GM18867 (cell line): ENCODE measurements at regions not wholly inside any gene's neighbourhood (a gene's known extent, or its start where the extent isn't known, plus 50 kb on each side); places are given as distances from the start of the nearest gene placed in this dataset.
A peak's percentile ranks its signal among the peaks of the same experiment; 100 is the strongest.

ENCODE experiments used
- ATAC-seq: cut with Tn5 transposase; IDR thresholded peaks from one replicate; pipeline ENCODE4 v1.9.1; 2021; ENCODE audit warnings: mild to moderate bottlenecking, moderate library complexity; ENCODE audit not compliant: unreplicated experiment

DNA sequence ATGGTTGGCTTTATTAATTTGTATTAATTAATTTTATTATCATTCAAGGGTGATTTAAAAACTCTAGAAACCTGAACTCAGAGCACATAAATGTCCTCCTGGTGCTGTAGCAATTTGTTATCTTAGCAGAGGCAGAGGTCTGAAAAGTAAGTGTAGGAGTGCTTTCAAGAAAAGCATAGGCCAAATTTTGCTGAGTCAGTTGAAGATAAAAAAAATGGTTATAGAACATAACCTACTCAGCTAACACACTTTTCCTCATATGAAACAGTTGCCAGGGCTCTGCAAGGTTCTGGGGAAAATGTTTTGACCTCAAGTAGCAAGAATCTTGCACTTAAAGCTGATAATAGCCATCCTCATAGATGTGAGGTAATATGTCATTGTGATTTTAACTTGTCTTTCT lies 53.5 kb upstream of the CHODL start:
- ATAC-seq, result no peak

DNA sequence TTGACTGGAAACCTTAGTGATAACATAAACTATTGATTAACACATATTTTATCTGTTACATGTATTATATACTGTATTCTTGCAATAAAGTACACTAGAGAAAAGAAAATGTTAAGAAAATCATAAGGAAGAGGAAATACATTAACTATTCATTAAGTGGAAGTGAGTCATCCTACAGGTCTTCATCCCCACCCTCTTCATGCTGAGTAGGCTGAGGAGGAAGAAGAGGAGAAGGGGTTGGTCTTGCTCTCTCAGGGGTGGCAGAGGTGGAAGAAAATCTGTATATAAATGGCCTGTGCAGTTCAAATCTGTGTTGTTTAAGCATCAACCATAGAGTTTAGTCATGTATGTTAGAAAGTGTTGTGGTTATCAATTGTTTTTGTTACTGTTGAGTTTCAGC lies 66.1 kb upstream of the CHODL start:
- ATAC-seq, result no peak

- ATAC-seq, result no peak
Measured at GRCh38 chr21:18174370-18174769, 70.3 kb upstream of the CHODL start.

DNA sequence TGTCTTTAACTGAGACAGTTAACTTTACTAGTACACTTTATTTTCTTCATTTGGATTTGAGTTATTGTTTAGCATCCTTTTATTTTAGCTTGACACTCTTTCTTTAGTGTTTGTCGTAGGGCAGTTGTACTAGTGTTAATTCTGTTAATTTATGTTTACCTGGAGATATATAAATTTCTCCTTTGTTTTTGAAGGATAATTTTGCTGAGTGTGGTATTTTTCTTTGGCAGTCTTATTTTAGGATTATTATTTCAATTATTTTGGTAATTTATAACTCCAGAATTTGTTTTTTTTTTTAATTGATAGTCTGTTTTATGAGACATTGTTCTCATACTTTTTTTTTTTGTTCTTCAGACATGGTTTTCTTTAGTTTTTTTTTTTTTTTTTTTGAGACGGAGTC lies 73.8 kb upstream of the CHODL start:
- ATAC-seq, result no peak

DNA sequence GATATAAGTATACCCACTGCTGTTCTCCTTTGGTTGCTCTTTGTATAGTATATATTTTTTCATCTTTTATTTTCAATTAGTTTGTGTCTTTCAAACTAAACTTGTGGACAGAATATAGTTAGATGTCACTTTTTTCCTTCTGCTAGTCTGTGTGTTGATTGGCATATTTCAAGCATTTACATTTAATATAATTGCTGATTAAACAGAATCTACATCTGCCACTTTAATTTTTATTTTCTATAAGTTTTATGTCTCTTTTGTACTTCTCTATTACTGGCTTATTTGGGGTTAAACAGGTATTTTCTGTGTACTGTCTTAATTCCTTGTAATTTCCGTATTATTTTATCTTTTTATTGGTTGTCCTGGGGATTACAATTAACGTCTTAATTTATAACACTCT lies 74.4 kb upstream of the CHODL start:
- no peak for ATAC-seq

DNA sequence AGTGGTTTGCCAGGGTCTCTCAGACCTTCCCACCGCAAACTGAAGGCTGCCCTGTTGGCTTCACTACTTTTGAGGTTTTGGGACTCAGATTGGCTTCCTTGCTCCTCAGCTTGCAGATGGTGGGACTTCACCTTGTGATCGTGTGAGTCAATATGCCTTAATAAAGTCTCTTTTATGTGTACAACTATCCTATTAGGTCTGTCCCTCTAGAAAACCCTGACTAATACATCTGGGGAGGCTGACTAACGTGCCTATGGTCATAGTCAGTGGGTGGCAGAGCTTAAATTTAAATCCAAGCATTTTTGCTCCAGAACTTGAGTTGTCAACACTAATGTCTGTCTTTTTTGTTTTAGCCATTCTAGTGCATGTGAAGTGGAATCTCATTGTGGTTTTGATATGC lies 76.5 kb upstream of the CHODL start:
- no peak for ATAC-seq

DNA sequence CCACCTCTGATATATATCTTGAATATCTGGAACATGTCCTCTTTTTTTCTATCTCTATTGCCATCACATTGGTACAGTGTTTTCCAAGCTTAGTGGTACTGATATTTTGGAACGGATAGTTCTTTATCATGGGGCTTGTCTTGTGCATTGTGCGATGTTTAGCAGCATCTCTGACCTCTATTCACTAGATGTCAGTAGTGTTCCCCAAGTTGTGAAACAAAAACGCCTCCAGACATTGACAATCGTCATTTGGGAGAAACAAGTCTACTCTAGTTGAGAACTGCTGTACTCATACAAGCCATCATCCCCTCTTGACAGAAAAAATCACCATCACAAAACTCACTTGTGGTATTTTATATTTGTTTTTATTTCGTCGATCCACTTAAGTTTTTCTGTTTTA lies 79.7 kb upstream of the CHODL start:
- no peak for ATAC-seq

DNA sequence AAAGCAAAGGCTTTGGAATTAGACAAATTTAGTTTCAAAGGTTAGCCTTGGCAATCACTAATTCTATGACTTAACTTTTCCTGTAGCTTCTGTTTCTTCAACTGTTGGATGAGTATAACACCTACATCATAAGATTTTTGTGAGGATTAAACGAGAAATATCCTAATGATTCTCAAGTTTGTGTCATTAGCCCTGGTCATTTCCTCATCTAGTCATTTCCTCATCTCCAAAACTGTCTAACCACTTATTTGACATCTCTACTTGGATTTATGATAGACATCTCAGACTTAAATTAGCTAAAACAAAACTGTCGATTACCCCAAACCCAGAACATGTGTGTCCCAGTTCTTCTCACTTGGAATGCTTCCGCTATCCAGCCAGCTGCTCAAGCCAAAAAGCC lies 80.2 kb upstream of the CHODL start:
- ATAC-seq, result no peak

- no peak for ATAC-seq
Measured at GRCh38 chr21:18163956-18164355, 80.7 kb upstream of the CHODL start.

GRCh38 chr21:18161841-18162240 lies 82.8 kb upstream of the CHODL start:
- no peak for ATAC-seq

- ATAC-seq, result no peak
Measured at GRCh38 chr21:18157406-18157805, 87.2 kb upstream of the CHODL start.

- ATAC-seq, result peak; percentile 76
Measured at GRCh38 chr21:18155508-18156193, 89.0 kb upstream of the CHODL start.

- no peak for ATAC-seq
Measured at GRCh38 chr21:18153063-18153462, 91.6 kb upstream of the CHODL start.

GRCh38 chr21:18152371-18152770 lies 92.3 kb upstream of the CHODL start:
- no peak for ATAC-seq

DNA sequence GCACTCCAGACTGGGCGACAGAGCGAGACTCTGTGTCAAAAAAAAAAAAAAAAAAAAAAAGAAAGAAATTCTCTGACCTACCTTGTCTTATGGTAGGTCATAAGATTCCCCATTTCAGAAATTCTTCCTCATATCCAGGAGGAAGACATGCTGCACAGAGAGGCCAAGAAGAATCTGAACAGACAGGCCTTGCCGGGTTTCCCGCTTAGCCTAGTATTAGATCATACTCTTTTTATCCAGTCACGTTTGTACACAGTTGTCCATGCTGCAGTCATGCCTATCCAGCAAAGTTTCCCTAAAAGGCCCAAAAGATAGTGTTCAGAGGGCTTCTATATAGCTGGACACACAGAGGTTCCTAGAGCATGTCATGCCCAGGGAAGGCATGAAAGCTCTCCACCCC lies 93.6 kb upstream of the CHODL start:
- no peak for ATAC-seq

DNA sequence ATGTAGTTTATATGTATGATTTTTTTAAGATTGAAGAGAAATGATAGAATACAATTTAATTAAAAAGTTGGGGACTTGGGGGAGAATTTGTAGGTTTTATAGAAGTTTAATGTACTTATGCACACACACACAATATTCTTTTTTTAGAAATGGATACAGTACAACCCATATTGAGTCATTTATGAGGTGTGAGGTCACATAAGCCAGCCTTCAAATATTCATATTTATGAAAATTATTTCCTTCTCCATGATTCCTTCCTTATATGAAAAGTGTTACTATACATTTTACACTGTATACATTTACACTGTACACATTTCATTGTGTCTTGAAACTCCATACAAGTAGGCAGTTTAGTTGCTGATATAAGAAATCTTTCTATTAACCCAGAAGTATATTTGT lies 96.2 kb upstream of the CHODL start:
- ATAC-seq, result no peak

GRCh38 chr21:18147678-18148077 lies 97.0 kb upstream of the CHODL start:
- ATAC-seq, result no peak

- ATAC-seq, result no peak
Measured at GRCh38 chr21:18146820-18147219, 97.8 kb upstream of the CHODL start.

DNA sequence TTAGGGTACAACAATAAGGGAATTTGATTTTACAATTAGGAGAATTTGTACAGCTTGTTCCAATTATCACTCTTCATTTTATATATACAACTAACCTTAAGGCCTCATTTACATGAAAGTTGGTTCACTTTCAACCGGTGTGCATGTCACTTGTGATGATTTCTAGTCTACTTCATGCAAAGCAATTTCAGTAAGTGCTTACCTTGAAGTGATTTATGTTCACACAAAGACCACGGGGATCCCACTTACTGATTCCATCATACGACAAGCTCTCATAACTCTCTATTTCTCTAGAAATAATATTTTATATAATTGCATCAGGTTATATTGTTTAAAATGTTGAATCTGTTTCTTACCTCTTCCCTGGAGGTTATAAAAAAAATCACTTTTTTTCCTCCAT lies 100.3 kb upstream of the CHODL start:
- ATAC-seq, result no peak

DNA sequence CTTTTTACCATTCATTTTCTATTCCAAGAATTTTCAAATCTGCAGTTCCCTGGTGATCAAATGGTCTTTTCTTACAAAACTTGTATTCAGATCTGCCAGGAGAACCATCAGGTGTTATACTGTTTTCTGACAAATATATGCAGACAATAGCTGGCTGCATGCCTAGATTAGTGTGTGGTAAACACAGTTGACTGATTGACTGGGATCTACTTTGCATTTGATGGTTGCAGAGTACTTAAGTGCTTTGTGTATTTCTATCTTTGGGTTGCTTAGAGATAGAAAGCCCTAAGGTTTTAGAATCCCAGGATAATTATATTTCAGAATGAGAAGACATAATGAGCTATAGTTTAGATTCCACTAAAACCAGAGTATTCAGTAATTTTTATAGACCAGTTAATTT lies 102.0 kb upstream of the CHODL start:
- ATAC-seq, result no peak

- ATAC-seq, result no peak
Measured at GRCh38 chr21:18138507-18138906, 106.1 kb upstream of the CHODL start.

GRCh38 chr21:18129526-18129925 lies 115.1 kb upstream of the CHODL start:
- ATAC-seq, result no peak

GRCh38 chr21:18118566-18118965 lies 126.1 kb upstream of the CHODL start:
- no peak for ATAC-seq
